ENCODE measurements at regions not wholly inside any gene's neighbourhood (a gene's known extent, or its start where the extent isn't known, plus 50 kb on each side); places are given as distances from the start of the nearest gene placed in this dataset.
"Not testable (repeated sequence)": the region's sequence is repeated elsewhere in the genome, so short reads cannot be mapped to it uniquely, and the experiment has no call there.

DNA sequence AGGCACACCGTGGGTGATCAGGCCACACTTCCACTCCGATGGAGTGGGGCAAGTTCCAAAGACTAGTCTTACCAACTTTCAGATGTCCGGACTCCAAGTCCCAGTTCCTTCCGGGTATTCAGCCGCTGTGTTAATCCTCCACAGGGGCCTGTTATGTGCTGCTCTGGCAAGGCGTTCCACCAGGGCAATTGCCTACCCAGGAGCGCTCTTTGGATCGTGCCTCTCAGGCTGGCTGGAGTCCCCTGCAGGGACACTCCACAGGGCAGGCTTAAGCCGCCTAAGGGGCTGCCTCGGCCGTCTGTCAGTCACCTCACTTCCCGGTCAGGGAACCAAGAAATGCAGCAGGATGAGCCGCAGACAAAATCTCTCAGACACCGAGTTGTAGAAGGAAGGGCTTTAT, 118.7 kb upstream of the CCNG1 start:
- in situ Hi-C loops (cut with HindIII; ENCODE audit: low sequenced_read_pairs) = no loop called here
- no peak for DNase-seq (ENCODE audit: low read depth)
- H3K4me3 ChIP-seq (ENCODE audit: low read depth, low read length) = no peak overlapping the region
- TF ChIP-seq CTCF (IDR thresholded peaks at IDR 0.05; ENCODE audit: low read depth, low read length, missing control alignments) = no peak

DNA sequence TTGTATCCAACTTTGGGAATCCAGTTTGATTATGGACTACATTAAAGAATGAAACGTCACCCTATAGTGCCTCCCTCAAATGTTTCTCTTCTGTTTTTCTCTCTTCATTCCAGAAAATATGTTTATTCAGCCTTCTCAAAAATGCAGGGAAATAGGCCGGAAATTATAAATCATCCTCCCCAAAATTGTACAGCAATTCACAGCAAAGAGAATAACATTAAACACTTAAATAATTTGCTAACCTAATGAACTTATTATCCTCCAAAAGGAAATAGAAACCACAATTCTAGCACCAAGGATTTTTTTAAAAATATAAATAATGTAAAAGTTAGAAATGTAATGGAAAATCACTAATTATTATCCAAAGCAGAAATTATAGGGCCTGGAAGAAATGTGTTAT, 115.9 kb upstream of the CCNG1 start:
- no peak for DNase-seq (ENCODE audit: low read depth)
- no peak overlapping the region for H3K4me3 ChIP-seq (ENCODE audit: low read depth, low read length)
- in situ Hi-C loops (cut with HindIII; ENCODE audit: low sequenced_read_pairs) = no loop called here
- no peak for TF ChIP-seq CTCF (IDR thresholded peaks at IDR 0.05; ENCODE audit: low read depth, low read length, missing control alignments)

DNA sequence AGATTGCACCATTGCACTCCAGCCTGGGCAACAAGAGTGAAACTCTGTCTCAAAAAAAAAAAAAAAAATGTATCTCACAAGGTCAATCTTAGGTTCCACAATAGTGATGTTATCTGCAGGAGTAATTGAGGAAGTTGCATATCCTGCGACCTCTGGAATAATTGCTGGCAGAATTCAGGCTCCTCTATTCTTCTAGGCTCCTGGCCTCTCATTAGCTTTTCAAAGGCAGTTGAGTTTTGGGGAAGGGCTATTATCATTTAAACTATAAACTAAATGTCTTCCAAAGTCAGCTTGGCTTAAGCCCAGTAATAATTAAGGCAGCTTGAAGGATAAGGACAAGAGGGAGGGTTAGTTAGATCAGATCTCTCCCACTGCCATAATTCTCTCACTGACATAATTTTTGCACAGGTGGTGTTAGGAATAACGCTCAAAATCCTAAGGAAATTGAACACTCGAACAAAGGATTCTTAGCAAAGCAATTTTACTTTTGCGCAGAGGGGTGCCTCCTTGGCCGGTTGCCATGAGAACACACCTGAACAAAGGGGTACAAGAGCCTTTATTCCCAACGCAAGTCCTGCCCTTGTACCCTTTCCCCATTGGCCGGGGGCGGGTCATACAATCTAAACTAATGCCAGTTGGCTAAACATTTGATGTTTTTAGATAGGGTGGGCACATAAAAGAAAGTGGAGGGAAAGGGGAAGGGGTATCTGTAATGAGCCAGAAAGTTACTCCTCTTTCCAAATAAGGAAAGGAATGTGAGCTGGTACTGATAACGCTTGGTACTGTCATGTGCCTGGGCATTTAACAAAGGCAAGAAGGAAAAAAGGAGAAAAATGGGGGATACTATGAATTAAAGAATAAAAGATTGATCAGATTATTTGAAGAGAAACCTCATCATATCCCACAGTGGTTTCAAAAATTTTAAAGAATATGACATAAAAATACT, 106.4 kb upstream of the CCNG1 start:
- no peak overlapping the region for H3K4me3 ChIP-seq (ENCODE audit: low read depth, low read length)
- no peak for DNase-seq (ENCODE audit: low read depth)
- in situ Hi-C loops (cut with HindIII; ENCODE audit: low sequenced_read_pairs) = no loop called here
- no peak for TF ChIP-seq CTCF (IDR thresholded peaks at IDR 0.05; ENCODE audit: low read depth, low read length, missing control alignments)

DNA sequence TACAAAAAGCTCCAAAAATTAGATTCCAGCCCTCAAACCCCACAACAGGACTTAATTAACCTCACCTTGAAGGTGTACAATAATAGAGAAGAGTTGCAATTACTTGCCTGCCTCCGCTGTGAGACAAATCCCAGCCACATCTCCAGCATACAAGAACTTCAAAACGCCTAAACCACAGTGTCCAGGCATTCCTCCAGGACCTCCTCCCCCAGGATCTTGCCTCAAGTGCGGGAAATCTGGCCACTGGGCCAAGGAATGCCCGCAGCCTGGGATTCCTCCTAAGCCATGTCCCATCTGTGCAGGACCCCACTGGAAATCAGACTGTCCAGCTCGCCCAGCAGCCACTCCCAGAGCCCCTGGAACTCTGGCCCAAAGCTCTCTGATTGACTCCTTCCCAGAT, 101.3 kb upstream of the CCNG1 start:
- DNase-seq (ENCODE audit: low read depth); H3K4me3 ChIP-seq (ENCODE audit: low read depth, low read length); in situ Hi-C loops (cut with HindIII; ENCODE audit: low sequenced_read_pairs): not testable (repeated sequence)

- no peak for TF ChIP-seq CTCF (IDR thresholded peaks at IDR 0.05; ENCODE audit: low read depth, low read length, missing control alignments)
- no peak overlapping the region for H3K4me3 ChIP-seq (ENCODE audit: low read depth, low read length)
- in situ Hi-C loops (cut with HindIII; ENCODE audit: low sequenced_read_pairs) = no loop called here
- DNase-seq (ENCODE audit: low read depth) = no peak
Observed at GRCh38 chr5:163339148-163339547, 98.2 kb upstream of the CCNG1 start.

DNA sequence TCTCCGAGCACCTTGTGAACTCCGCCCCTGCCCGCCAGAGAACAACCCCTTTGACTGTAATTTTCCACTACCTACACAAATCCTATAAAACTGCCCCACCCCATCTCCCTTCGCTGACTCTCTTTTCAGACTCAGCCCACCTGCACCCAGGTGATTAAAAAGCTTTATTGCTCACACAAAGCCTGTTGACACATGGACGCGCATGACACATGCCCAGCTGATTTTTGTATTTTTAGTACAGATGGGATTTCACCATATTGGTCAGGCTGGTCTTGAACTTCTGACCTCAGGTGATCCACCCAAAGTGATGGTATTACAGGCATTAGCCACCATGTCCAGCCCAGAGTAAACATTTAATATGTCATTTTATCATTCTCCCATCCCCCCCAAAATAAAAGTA, 97.0 kb upstream of the CCNG1 start:
- in situ Hi-C loops (cut with HindIII; ENCODE audit: low sequenced_read_pairs); H3K4me3 ChIP-seq (ENCODE audit: low read depth, low read length); DNase-seq (ENCODE audit: low read depth): not testable (repeated sequence)

- no peak overlapping the region for H3K4me3 ChIP-seq (ENCODE audit: low read depth, low read length)
- no peak for DNase-seq (ENCODE audit: low read depth)
- TF ChIP-seq CTCF (IDR thresholded peaks at IDR 0.05; ENCODE audit: low read depth, low read length, missing control alignments) = no peak
- in situ Hi-C loops (cut with HindIII; ENCODE audit: low sequenced_read_pairs) = no loop called here
Observed at GRCh38 chr5:163342306-163342705, 95.1 kb upstream of the CCNG1 start.
